ENCODE measurements at regions not wholly inside any gene's neighbourhood (a gene's known extent, or its start where the extent isn't known, plus 50 kb on each side); places are given as distances from the start of the nearest gene placed in this dataset.

- DNase-seq (ENCODE audit: low spot score) = no peak
- in situ Hi-C loops (cut with MboI; ENCODE audit: low pct_unique_long_range_greater_than_20kb, low sequenced_read_pairs, unreplicated experiment) = no loop called here
- no peak for TF ChIP-seq CTCF (IDR thresholded peaks at IDR 0.05; ENCODE audit: extremely low read depth, insufficient read depth, missing control alignments)
Observed at GRCh38 chr3:13174011-13174802, 101.0 kb upstream of the IQSEC1 start.

- in situ Hi-C loops (cut with MboI; ENCODE audit: low pct_unique_long_range_greater_than_20kb, low sequenced_read_pairs, unreplicated experiment) = no loop called here
- DNase-seq (ENCODE audit: low spot score) = no peak
- TF ChIP-seq CTCF (IDR thresholded peaks at IDR 0.05; ENCODE audit: extremely low read depth, insufficient read depth, missing control alignments) = no peak
Observed at GRCh38 chr3:13173186-13173585, 100.0 kb upstream of the IQSEC1 start.

- DNase-seq (ENCODE audit: low spot score) = no peak
- no peak for TF ChIP-seq CTCF (IDR thresholded peaks at IDR 0.05; ENCODE audit: extremely low read depth, insufficient read depth, missing control alignments)
- in situ Hi-C loops (cut with MboI; ENCODE audit: low pct_unique_long_range_greater_than_20kb, low sequenced_read_pairs, unreplicated experiment) = no loop called here
Observed at GRCh38 chr3:13172644-13173013, 99.4 kb upstream of the IQSEC1 start.

GRCh38 chr3:13171704-13172643 is 98.7 kb upstream of the IQSEC1 start:
- DNase-seq (ENCODE audit: low spot score) = no peak
- in situ Hi-C loops (cut with MboI; ENCODE audit: low pct_unique_long_range_greater_than_20kb, low sequenced_read_pairs, unreplicated experiment) = no loop called here
- TF ChIP-seq CTCF (IDR thresholded peaks at IDR 0.05; ENCODE audit: extremely low read depth, insufficient read depth, missing control alignments) = no peak

GRCh38 chr3:13170317-13170716 is 97.1 kb upstream of the IQSEC1 start:
- no peak for DNase-seq (ENCODE audit: low spot score)
- in situ Hi-C loops (cut with MboI; ENCODE audit: low pct_unique_long_range_greater_than_20kb, low sequenced_read_pairs, unreplicated experiment) = no loop called here
- no peak for TF ChIP-seq CTCF (IDR thresholded peaks at IDR 0.05; ENCODE audit: extremely low read depth, insufficient read depth, missing control alignments)

GRCh38 chr3:13168391-13168790 is 95.2 kb upstream of the IQSEC1 start:
- no peak for TF ChIP-seq CTCF (IDR thresholded peaks at IDR 0.05; ENCODE audit: extremely low read depth, insufficient read depth, missing control alignments)
- DNase-seq (ENCODE audit: low spot score) = no peak
- in situ Hi-C loops (cut with MboI; ENCODE audit: low pct_unique_long_range_greater_than_20kb, low sequenced_read_pairs, unreplicated experiment) = no loop called here
